GM12878 (cell line): ENCODE measurements at regions not wholly inside any gene's neighbourhood (a gene's known extent, or its start where the extent isn't known, plus 50 kb on each side); places are given as distances from the start of the nearest gene placed in this dataset.

Experiments
- ATAC-seq: fragments of 200-7000 bp; cut with Tn5 transposase; 3 replicates; pipeline ENCODE4 v1.9.1; 2020; ENCODE audit warnings: mild to moderate bottlenecking, moderate library complexity
- BruUV-seq: library from RNA; stranded (reverse); fragments of 400-500 nt; replicated peaks from 2 replicates; lab custom pipeline; 2021; lab: Mats Ljungman, UMichigan
- CTCF ChIA-PET: fragments of 300-600 bp; sonication (Branson Sonifier 250); formaldehyde crosslinking; extraction: SDS; loops from one replicate; lab custom pipeline; 2021; ENCODE audit warnings: inconsistent platforms; lab: Yijun Ruan, JAX
- POLR2A ChIA-PET: fragments of 350-600 bp; formaldehyde crosslinking; extraction: SDS; loops from one replicate; lab custom pipeline; 2021; ENCODE audit warnings: inconsistent platforms; lab: Charles Lee
- RAD21 ChIA-PET: fragments of 300-600 bp; sonication (Branson Sonifier 250); formaldehyde crosslinking; loops from one replicate; lab custom pipeline; 2023; ENCODE audit warnings: antibody characterized with exemption; ENCODE audit not compliant: unreplicated experiment; lab: Charles Lee
- SMC1A ChIA-PET: fragments of 300-600 bp; sonication (Branson Sonifier 250); formaldehyde crosslinking; loops from one replicate; lab custom pipeline; 2023; ENCODE audit not compliant: unreplicated experiment, uncharacterized antibody; lab: Charles Lee
- DNase-seq: peaks from one replicate; pipeline ENCODE4 v3.0.0-alpha.2; 2011; ENCODE audit warnings: low read depth, low spot score
- FAIRE-seq: peaks from 3 replicates; lab custom pipeline; 2011; peaks lifted over from hg19 to GRCh38; lab: Jason Lieb, UNC
- H2AFZ ChIP-seq: 2 replicates; pipeline ENCODE4 v1.6.0; 2011; ENCODE audit warnings: low read depth, low read length, control low read depth; ENCODE audit not compliant: control insufficient read depth
- H3K27ac ChIP-seq: 2 replicates; pipeline ENCODE4 v1.5.1; 2011; ENCODE audit warnings: control low read depth; ENCODE audit not compliant: control insufficient read depth, insufficient read depth
- H3K27me3 ChIP-seq, 2 experiments: replicated peaks in 1 of 2; 2 replicates each; pipeline versions ENCODE4 v1.6.0 to v1.6.1; 2011; ENCODE audit warnings: low read length in 1 of 2; ENCODE audit not compliant: control insufficient read depth in 2 of 2, insufficient read depth in 2 of 2
- H3K36me3 ChIP-seq, 2 experiments: 2 replicates each; pipeline ENCODE4 v1.5.1; 2011; ENCODE audit warnings: low read length in 1 of 2; ENCODE audit not compliant: control insufficient read depth in 2 of 2, insufficient read depth in 2 of 2
- H3K4me1 ChIP-seq: 2 replicates; pipeline ENCODE4 v1.6.1; 2011; ENCODE audit warnings: mild to moderate bottlenecking, low read length, moderate library complexity, mixed read lengths; ENCODE audit not compliant: control insufficient read depth, insufficient read depth
- H3K4me2 ChIP-seq: 2 replicates; pipeline ENCODE4 v1.6.0; 2011; ENCODE audit warnings: control low read depth; ENCODE audit not compliant: control insufficient read depth, insufficient read depth
- H3K4me3 ChIP-seq: fragments of 200-600 bp; sonication (generic); 2 replicates; pipeline ENCODE4 v1.5.1; 2016
- H3K79me2 ChIP-seq: 2 replicates; pipeline ENCODE4 v1.6.0; 2011; ENCODE audit warnings: low read length; ENCODE audit not compliant: control insufficient read depth, insufficient read depth
- H3K9ac ChIP-seq: 2 replicates; pipeline ENCODE4 v1.8.0; 2011; ENCODE audit warnings: low read length, control low read depth, mixed read lengths; ENCODE audit not compliant: control insufficient read depth, insufficient read depth
- H3K9me3 ChIP-seq: replicated peaks from 3 replicates; pipeline ENCODE4 v1.5.1; 2011; ENCODE audit warnings: mild to moderate bottlenecking, low read length; ENCODE audit not compliant: control insufficient read depth, insufficient read depth
- H4K20me1 ChIP-seq: 2 replicates; pipeline ENCODE4 v1.6.0; 2011; ENCODE audit not compliant: control insufficient read depth, insufficient read depth
- CBX3 ChIP-seq: fragments of 200-600 bp; sonication (generic); IDR thresholded peaks from 2 replicates; pipeline ENCODE4 v1.6.1; 2016; ENCODE audit warnings: low read depth, borderline replicate concordance
- CTCF ChIP-seq, 3 experiments: IDR thresholded peaks in 2 of 3; conservative IDR thresholded peaks in 1 of 3; 2 replicates each; pipeline ENCODE4 v1.5.1; 2011; ENCODE audit warnings: low read depth in 3 of 3, low read length in 3 of 3, mild to moderate bottlenecking in 3 of 3, control low read depth in 2 of 3, moderate library complexity in 2 of 3, inconsistent platforms in 1 of 3, mixed read lengths in 1 of 3; ENCODE audit not compliant: control insufficient read depth in 2 of 3, insufficient read depth in 1 of 3; ENCODE audit errors: extremely low read depth in 1 of 3
- EGR1 ChIP-seq, 2 experiments: IDR thresholded peaks; 1 replicate in 1 of 2; 2 replicates in 1 of 2; pipeline ENCODE4 v1.6.1; 2011 to 2012; ENCODE audit warnings: low read depth in 2 of 2, low read length in 2 of 2, borderline replicate concordance in 1 of 2, mild to moderate bottlenecking in 1 of 2, moderate library complexity in 1 of 2
- KAT2A ChIP-seq: conservative IDR thresholded peaks from 2 replicates; pipeline ENCODE4 v1.6.1; 2011; ENCODE audit warnings: low read depth, low read length; ENCODE audit not compliant: control insufficient read depth
- KDM1A ChIP-seq: fragments of 200-600 bp; sonication (generic); IDR thresholded peaks from 2 replicates; pipeline ENCODE4 v1.6.1; 2016; ENCODE audit warnings: borderline replicate concordance
- MYB ChIP-seq: fragments of 150-350 bp; IDR thresholded peaks from 2 replicates; pipeline ENCODE4 v1.6.1; 2014; ENCODE audit warnings: mild to moderate bottlenecking, low read depth, low read length, borderline replicate concordance
- NBN ChIP-seq: fragments of 450-650 bp; IDR thresholded peaks from 2 replicates; pipeline ENCODE4 v1.6.1; 2016
- RBBP5 ChIP-seq: fragments of 200-600 bp; sonication (generic); conservative IDR thresholded peaks from 2 replicates; pipeline ENCODE4 v1.6.1; 2016
- SMARCA5 ChIP-seq: fragments of 450-650 bp; IDR thresholded peaks from 2 replicates; pipeline ENCODE4 v1.6.1; 2017; ENCODE audit warnings: mild to moderate bottlenecking
- SREBF1 ChIP-seq: IDR thresholded peaks from 2 replicates; pipeline ENCODE4 v1.6.1; 2012; ENCODE audit warnings: mild to moderate bottlenecking, low read length
- SRF ChIP-seq, 2 experiments: IDR thresholded peaks; 2 replicates each; pipeline ENCODE4 v1.6.1; 2011; ENCODE audit warnings: low read depth in 2 of 2, low read length in 2 of 2, mild to moderate bottlenecking in 1 of 2, moderate library complexity in 1 of 2
- STAT3 ChIP-seq: IDR thresholded peaks from 2 replicates; pipeline ENCODE4 v1.6.1; 2011; ENCODE audit warnings: low read depth, low read length, improper control_type of control experiment
- YBX1 ChIP-seq: fragments of 450-650 bp; IDR thresholded peaks from 2 replicates; pipeline ENCODE4 v1.6.1; 2016; ENCODE audit warnings: antibody characterized with exemption
- ZBTB4 ChIP-seq: fragments of 450-650 bp; formaldehyde crosslinking; IDR thresholded peaks from 2 replicates; pipeline ENCODE4 v1.4.0; 2022; ENCODE audit warnings: mild to moderate bottlenecking, moderate library complexity
- ZNF217 ChIP-seq: fragments of 450-650 bp; IDR thresholded peaks from 2 replicates; pipeline ENCODE4 v1.6.1; 2017; ENCODE audit warnings: antibody characterized with exemption, mild to moderate bottlenecking
- WGBS: methylation state at CpG from one replicate; pipeline ENCODE4 v1.1.6; 2016; ENCODE audit warnings: low lambda C conversion rate; ENCODE audit not compliant: insufficient replicate concordance, insufficient coverage; ENCODE audit errors: missing lambda C conversion rate; 5-methylcytosine and 5-hydroxymethylcytosine counted together
- in situ Hi-C: fragments of 300-500 bp; cut with MboI; formaldehyde crosslinking; loops from 9 replicates; pipeline ENCODE4 v1.14.3; 2018; ENCODE audit warnings: mixed read lengths
- intact Hi-C: fragments of 100-400 bp; cut with micrococcal nuclease; formaldehyde crosslinking; loops from one replicate; pipeline ENCODE4 v1.14.2; 2022; ENCODE audit not compliant: unreplicated experiment
- TF ChIP-seq, protein P1 (sequence below): IDR thresholded peaks from 2 replicates; pipeline ENCODE4 v1.6.1; 2012; ENCODE audit warnings: low read length, inconsistent platforms
- TF ChIP-seq, protein P2 (sequence below): IDR thresholded peaks from 2 replicates; pipeline ENCODE4 v1.6.1; 2012; ENCODE audit warnings: mild to moderate bottlenecking, low read depth, low read length

DNA sequence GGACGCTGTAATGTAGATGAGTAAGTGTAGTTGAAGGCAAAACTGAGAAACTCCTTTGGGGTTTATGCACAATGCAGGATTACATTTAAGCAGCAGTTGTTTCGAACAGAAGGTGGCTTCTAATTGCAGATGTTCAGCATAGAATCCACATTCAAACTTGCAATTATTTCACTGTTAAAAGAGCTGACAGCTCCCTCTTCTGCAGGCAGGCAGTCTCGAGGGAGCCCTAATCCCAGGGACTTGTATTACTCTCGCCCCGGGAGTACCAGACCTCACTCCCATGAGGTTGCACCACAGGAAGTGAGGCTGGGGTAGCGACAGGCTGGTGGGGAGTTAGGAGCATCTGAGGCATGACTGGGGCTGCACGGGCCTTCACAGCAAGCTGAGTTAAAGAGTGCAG lies 484.3 kb upstream of the EEF2KMT start:
- no peaks in the 10 kb centered on the region for H3K4me1 ChIP-seq
- intact Hi-C loops: no loop called here
- H4K20me1 ChIP-seq: no peaks in the 10 kb centered on the region
- H3K4me3 ChIP-seq: no peak overlapping the region
- in situ Hi-C loops: no loop called here
- BruUV-seq: no TSS peak
- no peak overlapping the region for H3K27ac ChIP-seq
- ChIA-PET CTCF (no interaction called here), RAD21 (no interaction called here), POLR2A (no interaction called here)
- WGBS: 0% methylated on average over 7 of the region's 7 CpGs
- H2AFZ ChIP-seq: no peak overlapping the region
- no peaks in the 10 kb centered on the region for H3K27me3 ChIP-seq
- TF ChIP-seq SRF (IDR thresholded peaks at IDR 0.05; ENCODE audit: low read depth in 2 of 2, low read length in 2 of 2) (no peak), SMARCA5 (no peak), SREBF1 (no peak), EGR1 (IDR thresholded peaks at IDR 0.05; ENCODE audit: borderline replicate concordance in 1 of 2, low read depth in 2 of 2, low read length in 2 of 2) (no peak), NBN (no peak), ZBTB4 (CRISPR knock-in tag) (no peak), YBX1 (no peak), ZNF217 (no peak), STAT3 (no peak), MYB (no peak), KAT2A (no peak), RBBP5 (no peak), CBX3 (no peak), CTCF (IDR thresholded peaks at IDR 0.05 in 2 of 3, conservative IDR thresholded peaks at IDR 0.05 in 1 of 3; ENCODE audit: control insufficient read depth in 2 of 3, extremely low read depth in 1 of 3, insufficient read depth in 1 of 3, low read depth in 3 of 3, low read length in 3 of 3) (no peak), KDM1A (no peak)
- TF ChIP-seq, protein P1, sequence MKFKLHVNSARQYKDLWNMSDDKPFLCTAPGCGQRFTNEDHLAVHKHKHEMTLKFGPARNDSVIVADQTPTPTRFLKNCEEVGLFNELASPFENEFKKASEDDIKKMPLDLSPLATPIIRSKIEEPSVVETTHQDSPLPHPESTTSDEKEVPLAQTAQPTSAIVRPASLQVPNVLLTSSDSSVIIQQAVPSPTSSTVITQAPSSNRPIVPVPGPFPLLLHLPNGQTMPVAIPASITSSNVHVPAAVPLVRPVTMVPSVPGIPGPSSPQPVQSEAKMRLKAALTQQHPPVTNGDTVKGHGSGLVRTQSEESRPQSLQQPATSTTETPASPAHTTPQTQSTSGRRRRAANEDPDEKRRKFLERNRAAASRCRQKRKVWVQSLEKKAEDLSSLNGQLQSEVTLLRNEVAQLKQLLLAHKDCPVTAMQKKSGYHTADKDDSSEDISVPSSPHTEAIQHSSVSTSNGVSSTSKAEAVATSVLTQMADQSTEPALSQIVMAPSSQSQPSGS: no peak
- TF ChIP-seq, protein P2, sequence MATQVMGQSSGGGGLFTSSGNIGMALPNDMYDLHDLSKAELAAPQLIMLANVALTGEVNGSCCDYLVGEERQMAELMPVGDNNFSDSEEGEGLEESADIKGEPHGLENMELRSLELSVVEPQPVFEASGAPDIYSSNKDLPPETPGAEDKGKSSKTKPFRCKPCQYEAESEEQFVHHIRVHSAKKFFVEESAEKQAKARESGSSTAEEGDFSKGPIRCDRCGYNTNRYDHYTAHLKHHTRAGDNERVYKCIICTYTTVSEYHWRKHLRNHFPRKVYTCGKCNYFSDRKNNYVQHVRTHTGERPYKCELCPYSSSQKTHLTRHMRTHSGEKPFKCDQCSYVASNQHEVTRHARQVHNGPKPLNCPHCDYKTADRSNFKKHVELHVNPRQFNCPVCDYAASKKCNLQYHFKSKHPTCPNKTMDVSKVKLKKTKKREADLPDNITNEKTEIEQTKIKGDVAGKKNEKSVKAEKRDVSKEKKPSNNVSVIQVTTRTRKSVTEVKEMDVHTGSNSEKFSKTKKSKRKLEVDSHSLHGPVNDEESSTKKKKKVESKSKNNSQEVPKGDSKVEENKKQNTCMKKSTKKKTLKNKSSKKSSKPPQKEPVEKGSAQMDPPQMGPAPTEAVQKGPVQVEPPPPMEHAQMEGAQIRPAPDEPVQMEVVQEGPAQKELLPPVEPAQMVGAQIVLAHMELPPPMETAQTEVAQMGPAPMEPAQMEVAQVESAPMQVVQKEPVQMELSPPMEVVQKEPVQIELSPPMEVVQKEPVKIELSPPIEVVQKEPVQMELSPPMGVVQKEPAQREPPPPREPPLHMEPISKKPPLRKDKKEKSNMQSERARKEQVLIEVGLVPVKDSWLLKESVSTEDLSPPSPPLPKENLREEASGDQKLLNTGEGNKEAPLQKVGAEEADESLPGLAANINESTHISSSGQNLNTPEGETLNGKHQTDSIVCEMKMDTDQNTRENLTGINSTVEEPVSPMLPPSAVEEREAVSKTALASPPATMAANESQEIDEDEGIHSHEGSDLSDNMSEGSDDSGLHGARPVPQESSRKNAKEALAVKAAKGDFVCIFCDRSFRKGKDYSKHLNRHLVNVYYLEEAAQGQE: no peak
- TF ChIP-seq, all 136 proteins: peak for 0
- SMC1A ChIA-PET: no interaction called here
- FAIRE-seq (no peak), ATAC-seq (no peak), DNase-seq (no peak)
- Histone ChIP-seq H3K9ac (no peak overlapping the region), H3K36me3 (no peaks in the 10 kb centered on the region; a peak in 1 of 4 replicates), H3K79me2 (no peaks in the 10 kb centered on the region), H3K4me2 (no peak overlapping the region), H3K9me3 (no peaks in the 10 kb centered on the region; the same call in 2 of the 3 replicates)
